ENCODE measurements at regions not wholly inside any gene's neighbourhood (a gene's known extent, or its start where the extent isn't known, plus 50 kb on each side); places are given as distances from the start of the nearest gene placed in this dataset.
"Not testable (repeated sequence)": the region's sequence is repeated elsewhere in the genome, so short reads cannot be mapped to it uniquely, and the experiment has no call there.

DNA sequence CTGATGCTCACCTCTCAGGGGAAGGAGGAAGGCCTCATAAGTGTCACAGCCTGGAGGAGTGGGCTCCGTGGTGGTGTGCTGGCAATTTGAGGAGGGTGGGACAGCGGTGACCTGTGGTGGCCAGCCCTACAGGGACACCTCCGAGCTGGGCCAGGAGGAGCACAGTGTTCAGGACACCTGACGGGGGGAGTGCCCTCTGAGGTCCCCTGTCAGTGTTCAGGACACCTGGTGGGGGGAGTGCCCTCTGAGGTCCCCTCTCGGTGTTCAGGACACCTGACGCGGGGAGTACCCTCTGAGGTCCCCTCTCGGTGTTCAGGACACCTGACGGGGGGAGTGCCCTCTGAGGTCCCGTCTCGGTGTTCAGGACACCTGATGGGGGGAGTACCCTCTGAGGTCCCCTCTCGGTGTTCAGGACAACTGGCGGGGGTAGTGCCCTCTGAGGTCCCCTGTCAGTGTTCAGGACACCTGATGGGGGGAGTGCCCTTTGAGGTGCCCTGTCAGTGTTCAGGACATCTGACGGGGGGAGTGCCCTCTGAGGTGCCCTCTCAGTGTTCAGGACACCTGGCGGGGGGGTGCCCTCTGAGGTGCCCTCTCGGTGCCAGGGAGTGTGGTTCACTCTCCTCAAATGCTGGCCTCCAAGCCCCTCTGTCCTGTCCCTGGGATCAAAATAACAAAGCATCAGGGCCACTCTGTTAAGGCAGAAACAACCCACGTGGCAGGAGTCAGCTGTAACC, 73.4 kb upstream of the ZNF469 start:
- DNase-seq = no peak

DNA sequence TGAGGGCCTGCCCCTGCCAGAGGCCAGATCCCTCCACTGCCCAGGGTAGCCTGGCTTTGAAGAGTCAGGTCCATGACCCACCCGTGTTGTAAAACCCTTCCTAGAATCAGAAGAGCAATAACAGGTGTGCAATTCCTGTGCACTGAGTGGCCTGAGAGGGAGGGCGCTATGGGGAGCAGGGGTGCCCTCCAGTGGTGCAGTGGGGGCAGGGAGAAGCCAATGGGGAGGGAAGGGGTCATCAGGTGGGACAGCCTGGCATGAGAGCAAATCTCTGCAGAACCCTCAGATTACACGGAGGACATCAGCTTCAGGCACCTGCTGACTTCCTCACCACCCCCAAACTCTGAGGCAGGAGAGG, 72.9 kb upstream of the ZNF469 start:
- no peak for DNase-seq

DNA sequence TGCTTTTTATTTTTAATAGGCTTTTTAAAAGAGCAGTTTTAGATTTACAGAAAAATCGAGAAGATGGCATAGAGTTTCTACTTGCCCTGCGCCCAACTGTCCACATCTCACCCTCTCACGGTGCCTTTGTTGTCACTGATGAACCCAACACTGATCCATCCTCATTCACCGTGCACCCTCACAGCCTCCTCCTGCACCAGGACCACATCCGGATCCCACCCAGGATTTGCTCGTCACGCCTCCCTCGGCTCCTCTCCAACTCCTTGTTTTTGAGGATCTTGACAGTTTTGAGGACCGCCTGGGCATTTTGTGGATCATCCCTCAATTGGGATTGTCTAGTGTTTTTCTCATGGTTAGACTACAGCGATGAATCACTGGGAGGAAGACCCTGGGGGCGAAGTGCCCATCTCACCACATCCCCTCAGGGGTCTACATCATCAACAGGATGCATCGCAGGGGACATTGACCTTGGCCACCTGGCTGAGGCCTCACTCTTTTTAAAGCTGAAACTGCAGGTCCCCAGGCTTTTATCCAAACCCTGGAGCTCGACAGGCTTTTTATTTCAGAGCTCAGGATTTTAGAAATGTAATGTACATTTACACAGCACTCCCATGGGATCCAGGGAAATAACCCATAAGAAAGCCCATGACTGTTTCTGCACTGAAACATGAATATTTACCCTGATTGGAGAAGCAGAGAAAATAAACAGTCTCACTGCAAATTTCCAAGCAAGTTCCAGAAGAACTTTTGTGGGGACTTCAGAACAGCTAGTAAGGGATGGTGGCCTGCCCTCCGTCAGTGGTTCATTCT, 71.8 kb upstream of the ZNF469 start:
- no peak for DNase-seq

DNA sequence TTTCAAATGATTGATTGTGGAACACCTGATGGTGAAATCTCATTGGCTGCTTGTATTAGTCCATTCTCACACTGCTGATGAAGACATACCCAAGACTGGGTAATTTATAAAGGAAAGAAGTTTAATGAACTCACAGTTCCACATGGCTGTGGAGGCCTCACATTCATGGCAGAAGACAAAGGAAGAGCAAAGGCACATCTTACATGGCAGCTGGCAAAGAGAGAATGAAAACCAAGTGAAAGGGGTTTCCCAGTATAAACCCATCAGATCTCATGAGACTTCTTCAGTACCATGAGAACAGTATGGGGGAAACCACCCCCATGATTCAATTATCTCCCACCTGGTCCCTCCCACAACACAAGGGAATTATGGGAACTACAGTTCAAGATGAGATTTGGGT, 70.9 kb upstream of the ZNF469 start:
- DNase-seq = not testable (repeated sequence)

DNA sequence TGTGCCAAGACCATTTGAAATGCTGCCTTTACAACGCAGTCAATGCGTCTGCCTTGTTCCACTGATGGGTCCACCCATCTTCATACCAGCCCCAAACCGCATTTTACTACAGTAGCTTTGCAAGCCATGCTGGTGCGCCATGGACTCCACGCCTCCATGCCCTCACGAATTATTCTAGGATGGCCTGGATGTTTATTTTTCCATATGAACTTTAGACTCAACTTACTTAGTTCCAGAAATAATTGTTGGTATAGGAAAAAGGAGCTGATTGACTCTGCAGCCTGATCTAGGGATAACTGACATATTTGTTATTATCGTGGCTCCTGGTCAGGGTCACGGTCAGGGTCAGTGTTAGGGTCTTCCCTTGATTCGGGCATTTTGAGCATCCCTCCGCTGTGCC, 70.0 kb upstream of the ZNF469 start:
- DNase-seq = no peak

DNA sequence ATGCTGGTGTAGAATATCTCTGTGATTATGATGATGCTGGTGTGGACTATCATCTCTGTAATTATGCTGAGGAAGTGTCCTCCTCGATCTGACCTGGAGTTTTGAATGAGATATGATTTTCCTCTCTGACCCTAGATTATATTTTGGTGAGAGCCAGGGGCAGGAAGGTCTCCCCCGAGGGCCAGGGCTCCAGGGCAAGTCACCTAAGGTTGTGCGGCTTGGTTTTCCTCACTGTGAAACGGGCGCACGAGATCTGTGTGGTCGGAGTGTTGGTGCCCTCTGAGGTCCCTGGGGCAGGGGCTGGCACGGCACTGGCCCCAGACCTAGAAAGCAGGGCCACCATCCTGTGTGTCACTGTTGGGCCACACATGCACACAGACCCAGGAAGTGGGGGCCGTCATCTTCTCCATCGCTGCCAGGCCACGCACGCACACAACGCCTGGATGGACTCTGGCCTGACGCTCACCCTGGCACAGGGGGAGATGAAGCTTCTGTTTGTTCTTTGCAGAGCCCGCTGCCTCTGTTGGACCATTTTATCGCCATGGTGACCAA, 67.7 kb upstream of the ZNF469 start:
- no peak for DNase-seq

DNA sequence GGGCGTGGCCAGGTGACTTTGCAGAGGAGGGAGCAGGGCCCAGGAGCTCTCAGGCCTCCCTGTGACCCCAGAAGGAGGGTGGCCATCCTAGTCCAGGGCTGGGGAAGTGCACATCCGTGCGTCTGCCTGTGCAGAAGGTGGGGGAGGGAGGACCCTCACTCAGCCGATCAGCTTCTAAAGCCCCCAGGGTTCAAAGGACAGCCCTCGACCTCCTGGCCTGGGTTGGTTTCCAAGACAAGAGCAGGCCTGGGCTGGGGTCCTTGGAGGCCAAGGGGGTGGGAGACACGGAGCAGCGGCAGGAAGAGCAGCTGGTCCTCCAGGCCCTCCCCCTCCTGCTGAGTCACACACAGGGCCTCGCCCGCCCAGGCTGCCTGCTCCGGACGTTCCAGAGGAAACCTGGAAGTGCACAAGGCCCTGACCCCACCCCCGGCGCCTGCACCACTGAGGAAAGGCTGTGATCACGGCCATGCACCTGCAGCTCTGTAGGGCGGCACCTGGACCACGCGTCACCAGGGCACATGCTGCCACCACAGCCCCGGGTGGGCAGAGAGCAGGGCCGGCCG, 67.1 kb upstream of the ZNF469 start:
- DNase-seq = no peak

DNA sequence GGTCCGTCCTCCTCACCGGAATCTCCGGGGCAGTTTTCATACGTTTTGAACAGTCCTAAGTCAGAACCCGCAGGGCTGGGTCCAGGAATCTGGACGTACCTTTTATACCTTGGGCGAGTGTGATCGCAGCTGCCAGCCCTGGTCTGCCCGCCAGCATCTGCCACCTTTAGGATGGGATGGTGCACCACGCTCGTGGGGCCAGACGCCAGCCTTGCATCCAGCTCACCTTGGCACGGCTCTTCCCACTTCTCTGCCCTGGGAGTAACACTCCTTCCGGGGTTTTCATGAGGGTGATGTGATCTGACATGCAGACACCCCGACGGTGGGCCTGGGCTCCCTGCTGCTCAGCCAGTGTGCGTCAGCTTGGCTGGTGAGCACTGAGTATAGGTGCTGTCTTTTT, 66.6 kb upstream of the ZNF469 start:
- no peak for DNase-seq

DNA sequence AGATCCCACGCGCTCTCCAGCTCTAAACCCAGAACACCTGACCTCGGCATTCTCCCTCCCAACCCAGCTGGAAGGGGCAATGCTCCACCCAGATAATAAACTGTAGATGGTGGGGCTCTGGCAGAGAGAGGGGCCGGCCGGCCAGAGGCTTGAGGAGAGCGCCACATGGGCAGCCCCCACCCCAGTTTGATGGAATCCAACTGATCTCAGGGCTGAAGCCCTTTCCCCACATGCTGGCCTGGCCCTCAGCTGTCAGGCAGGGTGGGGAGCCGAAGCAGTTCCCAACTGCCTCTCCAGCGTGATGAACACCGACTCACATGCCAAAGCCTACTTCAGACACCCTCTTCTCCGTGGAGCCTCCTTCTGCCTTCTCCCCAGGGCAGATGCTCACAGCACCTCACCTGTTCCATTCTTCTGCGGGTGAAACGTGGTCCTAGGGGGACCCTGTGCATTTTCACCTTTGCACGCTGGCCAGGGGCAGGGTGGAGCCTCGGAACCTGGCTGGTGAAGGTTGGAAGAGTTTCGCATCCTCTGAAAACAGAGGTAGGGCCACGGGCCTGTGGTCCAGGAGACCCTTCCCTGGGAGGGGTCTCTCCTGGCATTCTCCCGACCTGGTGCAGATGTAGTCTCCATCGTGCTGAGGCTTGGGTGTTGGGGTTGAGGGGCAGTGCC, 65.7 kb upstream of the ZNF469 start:
- DNase-seq = no peak

DNA sequence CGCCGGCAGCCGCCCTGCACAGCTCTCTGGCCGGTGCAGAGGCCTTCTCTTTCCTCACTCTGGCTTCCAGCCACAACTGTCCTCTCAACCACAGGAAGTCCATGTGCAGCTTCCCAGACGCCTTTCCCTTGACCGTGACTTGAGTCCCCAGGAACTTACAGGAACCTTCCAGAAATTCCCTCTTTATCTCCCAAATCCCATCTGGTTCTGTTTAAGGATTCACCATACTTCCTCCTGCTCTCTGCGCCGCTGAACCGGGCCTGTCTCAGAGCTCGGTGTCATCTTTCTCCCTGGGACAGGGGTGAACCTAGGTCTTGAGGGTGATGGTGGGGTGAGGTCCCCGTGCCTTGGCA, 65.2 kb upstream of the ZNF469 start:
- DNase-seq = no peak

DNA sequence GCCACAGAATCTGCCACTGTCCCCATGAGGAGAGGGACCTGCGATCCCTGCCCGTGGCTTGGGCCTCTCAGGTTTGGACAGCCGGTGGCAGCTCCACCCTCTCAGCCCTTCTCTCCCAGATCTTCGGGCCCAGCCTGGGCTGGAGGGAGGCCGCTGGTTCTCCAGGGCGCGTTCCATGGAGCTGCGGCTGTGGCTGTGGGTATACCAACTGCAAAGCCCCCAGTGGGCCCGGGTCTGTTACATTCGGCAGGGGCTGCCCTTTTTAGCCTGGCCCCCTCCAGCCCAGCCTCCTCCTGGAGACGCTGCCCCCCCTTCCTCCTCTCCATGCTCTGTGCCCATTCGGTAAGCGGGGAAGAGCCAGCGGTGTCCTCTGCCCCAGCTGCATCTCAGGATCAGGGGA, 64.7 kb upstream of the ZNF469 start:
- DNase-seq = no peak

DNA sequence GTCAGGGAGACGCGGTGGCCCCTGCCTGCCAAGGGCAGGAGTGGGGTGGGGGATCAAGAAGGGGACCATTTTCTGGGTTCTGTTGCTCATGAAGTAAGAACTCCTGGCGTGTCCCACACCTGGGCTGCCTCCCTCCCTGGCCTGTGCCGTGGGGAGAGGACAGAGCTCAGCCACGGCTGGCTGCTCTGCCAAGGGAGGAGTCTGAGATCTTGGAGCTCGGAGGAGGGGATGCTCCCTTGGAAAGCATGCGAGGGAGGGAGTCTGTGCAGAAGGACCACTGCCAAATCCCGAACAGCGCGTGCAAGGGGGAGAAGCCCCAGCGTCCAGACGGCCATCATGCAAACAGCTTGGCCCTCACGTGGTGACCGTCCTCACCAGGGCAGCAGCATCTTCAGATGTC, 64.2 kb upstream of the ZNF469 start:
- no peak for DNase-seq

DNA sequence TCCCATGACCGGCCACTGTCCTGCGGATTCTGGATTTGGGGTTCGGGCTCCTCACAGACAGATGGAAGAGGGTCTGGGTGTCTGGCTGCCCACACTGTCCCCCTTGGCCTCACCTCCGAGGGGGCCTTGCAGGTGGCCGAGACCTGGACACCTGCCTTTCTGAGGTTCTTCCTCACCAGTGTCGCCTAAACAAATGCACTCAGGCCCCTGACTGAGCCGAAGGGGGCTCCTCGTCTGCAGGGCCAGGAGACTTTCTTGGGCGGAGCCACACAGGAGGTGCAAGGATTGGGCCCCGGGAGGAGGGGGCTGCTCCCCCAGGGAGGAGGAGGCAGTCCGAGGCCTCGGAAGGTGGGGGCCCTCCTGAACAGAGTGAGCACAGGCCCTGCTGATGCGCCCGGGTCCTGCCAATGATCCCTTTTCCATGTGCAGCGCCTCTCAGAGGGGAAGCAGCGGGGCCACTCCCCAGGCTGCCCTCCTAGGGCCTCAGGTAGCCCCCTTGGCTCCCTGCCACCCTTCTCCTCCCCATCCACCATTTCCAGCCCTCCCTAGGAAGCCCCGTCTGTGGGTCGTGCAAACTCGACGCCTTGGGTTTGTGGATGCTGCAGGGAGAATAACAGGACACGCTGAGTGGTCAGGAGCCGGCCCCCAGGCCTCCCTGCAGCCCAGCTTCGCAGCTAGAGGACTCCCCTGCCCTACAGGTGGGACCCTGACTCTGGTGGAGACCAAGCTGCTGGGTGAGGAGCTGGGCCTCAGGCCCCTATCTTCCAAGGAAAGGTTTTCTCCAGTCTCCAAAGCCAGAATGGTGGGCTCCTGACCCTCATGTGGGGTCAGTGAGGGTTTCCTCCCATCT, 63.4 kb upstream of the ZNF469 start:
- DNase-seq = no peak

DNA sequence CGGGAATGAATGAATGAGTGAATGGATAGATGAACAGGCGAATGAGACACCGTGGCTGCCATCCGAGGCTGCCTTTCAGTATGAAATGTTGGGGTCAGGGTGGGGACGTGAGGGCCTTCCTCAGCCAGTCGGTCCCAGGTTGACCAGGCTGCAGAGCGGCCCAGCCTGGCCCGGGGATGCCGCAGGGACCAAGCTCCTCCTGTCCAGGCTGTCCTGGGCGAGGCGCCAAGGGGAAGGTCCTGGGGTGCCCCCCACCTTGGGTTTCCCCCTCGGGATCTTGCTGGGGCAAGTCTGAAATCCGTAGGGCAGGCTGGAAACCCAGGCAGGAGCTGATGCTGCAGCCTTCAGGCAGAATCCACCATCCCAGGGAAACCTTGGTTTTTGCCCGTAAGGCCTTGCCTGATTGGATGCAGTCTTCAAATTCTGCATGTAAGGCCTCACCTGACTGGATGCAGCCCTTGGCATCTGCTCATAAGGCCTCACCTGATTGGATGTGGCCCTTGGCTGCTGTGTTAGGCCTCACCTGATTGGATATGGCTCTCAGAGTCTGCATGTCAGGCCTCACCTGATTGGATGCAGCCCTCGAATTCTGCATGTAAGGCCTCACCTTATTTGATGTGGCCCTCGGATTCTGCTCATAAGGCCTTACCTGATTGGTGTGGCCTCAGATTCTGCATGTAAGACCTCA, 61.7 kb upstream of the ZNF469 start:
- DNase-seq = no peak

DNA sequence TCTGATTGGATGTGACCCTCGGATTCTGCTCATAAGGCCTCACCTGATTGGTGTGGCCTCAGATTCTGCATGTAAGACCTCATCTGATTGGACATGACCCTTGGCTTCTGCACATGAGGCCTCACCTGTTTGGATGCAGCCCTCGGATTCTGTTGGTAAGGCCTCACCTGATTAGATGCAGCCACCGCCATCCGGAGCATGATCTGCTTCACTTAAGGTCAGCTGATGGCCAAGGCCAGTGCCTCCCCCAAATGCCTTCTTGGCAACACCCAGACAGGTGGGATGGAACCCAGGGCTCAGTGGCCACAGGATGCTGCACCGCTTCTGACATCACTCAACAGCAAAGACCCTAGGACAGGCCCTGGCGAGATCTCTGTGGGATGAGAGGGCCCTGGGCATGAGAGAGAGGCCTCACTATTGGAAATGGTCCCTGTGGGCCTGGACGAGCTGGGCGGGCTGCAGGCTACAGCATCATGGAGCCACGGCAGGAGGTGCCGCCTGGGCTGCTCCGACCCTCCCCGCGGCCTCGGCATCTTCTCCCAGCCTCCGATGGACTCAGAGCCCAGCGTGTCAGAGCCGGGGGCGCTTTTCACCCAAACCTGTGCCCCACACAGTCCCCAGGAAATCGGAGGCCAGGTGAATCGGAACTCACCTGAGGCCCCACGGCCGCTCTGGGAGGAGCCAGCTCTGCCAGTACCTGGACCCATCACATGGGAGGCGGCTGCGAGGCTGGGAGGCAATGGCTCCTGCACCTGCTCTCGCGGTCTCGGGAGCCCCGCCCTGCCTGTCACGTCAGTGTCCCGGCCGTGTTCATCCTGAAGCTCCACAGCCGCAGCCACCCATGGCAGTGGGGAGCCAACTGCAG, 60.9 kb upstream of the ZNF469 start:
- no peak for DNase-seq

DNA sequence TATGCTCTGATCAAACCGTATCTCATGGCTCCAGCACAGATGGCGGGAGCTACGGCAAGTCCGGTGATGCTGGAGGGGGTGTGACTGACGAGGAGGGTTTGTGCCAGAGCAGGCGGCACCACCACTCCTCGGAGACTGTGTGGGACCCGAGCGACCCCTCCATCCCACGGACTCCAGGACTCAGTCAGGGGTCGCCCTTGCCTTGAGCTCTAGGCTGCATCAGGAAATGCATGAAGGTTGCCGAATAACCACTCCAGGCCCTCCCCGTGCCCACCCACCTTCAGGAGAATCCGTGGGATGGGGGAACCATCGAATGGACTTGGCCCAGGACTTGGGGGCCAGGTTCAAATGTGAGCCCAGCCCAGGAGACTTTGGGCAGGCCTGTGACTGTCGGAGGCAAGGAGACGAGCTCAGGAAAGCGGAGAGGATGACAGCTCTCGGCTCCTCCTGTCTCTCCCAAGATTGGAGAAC, 60.2 kb upstream of the ZNF469 start:
- DNase-seq = no peak

DNA sequence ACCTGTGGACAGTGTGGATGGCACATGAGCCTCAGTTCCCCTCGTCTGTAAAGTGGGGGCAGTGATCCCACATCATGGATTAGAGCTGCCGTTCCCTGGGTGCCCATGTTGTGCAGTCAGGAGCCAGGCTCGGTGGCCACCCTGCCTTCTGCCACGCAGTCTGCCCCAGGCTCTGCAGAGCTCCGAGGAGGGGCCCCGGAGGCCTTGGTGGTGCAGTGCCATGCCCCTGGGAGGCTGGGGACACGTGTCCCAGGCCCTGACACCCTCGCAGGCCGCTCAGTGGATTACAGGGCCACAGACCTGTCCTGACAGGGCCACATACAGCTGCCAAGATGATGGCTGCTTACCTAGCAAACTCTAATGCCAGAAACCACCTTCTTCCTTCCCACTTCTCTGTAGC, 59.7 kb upstream of the ZNF469 start:
- DNase-seq = no peak

DNA sequence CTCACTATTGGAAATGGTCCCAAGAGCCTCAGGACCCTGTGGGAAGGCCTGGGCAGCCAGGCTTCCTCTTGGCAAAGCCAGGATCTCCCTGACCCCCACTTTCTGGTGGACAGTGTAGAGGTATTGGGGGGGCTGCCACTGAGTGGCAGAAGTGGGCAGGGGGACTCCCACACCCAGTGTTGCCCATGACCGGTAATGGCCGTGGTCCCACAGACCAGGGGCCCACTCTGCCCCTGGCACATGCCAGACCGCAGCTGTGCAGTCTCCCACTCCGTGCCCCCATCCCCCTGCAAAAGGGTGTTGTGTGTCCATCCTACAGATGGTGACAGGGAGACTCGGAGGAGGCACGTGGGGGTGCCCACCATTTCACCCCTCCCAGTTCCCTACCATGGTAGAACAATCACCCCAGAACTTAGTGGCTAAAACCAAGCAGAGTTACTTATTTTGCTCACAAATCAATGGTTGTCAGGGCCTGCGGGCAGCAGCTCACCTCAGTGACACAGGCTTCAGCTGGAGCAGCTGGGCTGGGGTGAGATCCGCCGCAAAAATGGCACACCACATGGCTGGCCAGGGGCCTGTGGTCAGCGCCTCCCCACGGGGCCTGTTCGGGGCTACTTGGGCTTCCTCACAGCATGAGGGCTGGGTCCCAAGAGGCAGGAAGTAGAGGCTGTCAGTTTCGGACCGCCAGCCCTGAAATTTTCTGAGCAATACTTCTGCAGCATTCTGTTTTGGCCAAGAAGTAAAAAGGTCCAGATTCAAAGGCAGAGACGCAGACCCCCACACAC, 59.0 kb upstream of the ZNF469 start:
- no peak for DNase-seq

DNA sequence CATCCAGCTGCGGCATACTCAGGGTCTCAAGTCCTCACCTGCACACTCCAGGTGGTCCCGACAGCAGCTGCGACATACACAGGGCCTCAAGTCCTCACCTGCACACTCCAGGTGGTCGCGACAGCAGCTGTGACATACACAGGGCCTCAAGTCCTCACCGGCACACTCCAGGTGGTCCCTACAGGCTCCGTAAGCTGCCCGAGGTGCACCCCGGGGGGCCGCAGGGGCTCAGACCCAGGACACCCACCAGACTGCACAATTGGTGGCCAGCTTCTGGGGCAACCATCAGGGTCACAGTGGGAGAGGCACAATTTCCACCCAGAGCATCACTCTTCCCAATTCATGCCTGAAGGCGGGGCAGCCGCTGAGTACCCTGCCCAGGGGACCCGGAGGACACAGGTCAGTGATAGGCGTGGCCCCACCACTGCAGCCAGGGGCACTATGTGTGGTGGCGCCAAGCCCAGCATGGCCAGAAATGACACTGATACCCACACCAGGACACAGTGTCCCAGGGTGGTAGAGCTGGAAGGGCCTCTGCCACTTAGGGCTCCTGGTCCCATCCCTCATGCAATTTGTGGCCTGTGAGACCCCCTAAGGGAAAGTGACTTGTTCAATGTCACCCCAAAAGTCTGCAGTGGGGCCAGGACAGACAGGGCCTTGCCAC, 57.5 kb upstream of the ZNF469 start:
- DNase-seq = no peak
